DND-41 (cell line): ENCODE measurements at regions not wholly inside any gene's neighbourhood (a gene's known extent, or its start where the extent isn't known, plus 50 kb on each side); places are given as distances from the start of the nearest gene placed in this dataset.
"Not testable (repeated sequence)": the region's sequence is repeated elsewhere in the genome, so short reads cannot be mapped to it uniquely, and the experiment has no call there.

ENCODE experiments used
- ATAC-seq: fragments of 200-7000 bp; cut with Tn5 transposase; 3 replicates; pipeline ENCODE4 v1.9.1; 2021; ENCODE audit warnings: low read depth; ENCODE audit not compliant: insufficient read depth
- DNase-seq: peaks from one replicate; pipeline ENCODE4 v3.0.0-alpha.2; 2020
- H2AFZ ChIP-seq: 2 replicates; pipeline ENCODE4 v1.6.0; 2012; ENCODE audit warnings: low read depth, low read length
- H3K27ac ChIP-seq: 2 replicates; pipeline ENCODE4 v1.5.1; 2012; ENCODE audit warnings: low read length, inconsistent platforms
- H3K27me3 ChIP-seq: fragments of 200-600 bp; sonication (generic); 2 replicates; pipeline ENCODE4 v1.6.0; 2012; ENCODE audit warnings: low read length, mild to moderate bottlenecking, inconsistent platforms; ENCODE audit not compliant: insufficient read depth, poor library complexity
- H3K36me3 ChIP-seq: 2 replicates; pipeline ENCODE4 v1.5.1; 2012; ENCODE audit warnings: low read length, inconsistent platforms; ENCODE audit not compliant: insufficient read depth
- H3K4me1 ChIP-seq: 2 replicates; pipeline ENCODE4 v1.5.1; 2012; ENCODE audit warnings: mild to moderate bottlenecking, low read length; ENCODE audit not compliant: insufficient read depth
- H3K4me2 ChIP-seq: 2 replicates; pipeline ENCODE4 v1.6.0; 2012; ENCODE audit warnings: mild to moderate bottlenecking, moderate library complexity, low read length, inconsistent platforms; ENCODE audit not compliant: insufficient read depth
- H3K4me3 ChIP-seq, 2 experiments: fragments of 200-600 bp in 1 of 2; shearing (Covaris generic) in 1 of 2; 2 replicates each; pipeline ENCODE4 v1.5.1; 2012 to 2016; ENCODE audit warnings: inconsistent platforms in 2 of 2, low read length in 2 of 2, mild to moderate bottlenecking in 2 of 2, low read depth in 1 of 2, moderate library complexity in 1 of 2
- H3K79me2 ChIP-seq: 2 replicates; pipeline ENCODE4 v1.6.0; 2012; ENCODE audit warnings: low read length, inconsistent platforms; ENCODE audit not compliant: insufficient read depth
- H3K9ac ChIP-seq: 2 replicates; pipeline ENCODE4 v1.6.0; 2012; ENCODE audit warnings: low read depth, mild to moderate bottlenecking, inconsistent platforms, low read length, moderate library complexity
- H3K9me3 ChIP-seq: 2 replicates; pipeline ENCODE4 v1.5.1; 2012; ENCODE audit warnings: low read length, moderate library complexity, mild to moderate bottlenecking, inconsistent platforms; ENCODE audit not compliant: insufficient read depth, severe bottlenecking
- H4K20me1 ChIP-seq: 2 replicates; pipeline ENCODE4 v1.6.0; 2012; ENCODE audit warnings: low read length; ENCODE audit not compliant: insufficient read depth
- CTCF ChIP-seq: IDR thresholded peaks from 2 replicates; pipeline ENCODE4 v1.5.1; 2012; ENCODE audit warnings: borderline replicate concordance, low read length, moderate library complexity, mild to moderate bottlenecking; ENCODE audit not compliant: poor library complexity, severe bottlenecking; ENCODE audit errors: extremely low read depth
- EZH2 ChIP-seq: IDR thresholded peaks from 3 replicates; pipeline ENCODE4 v1.6.1; 2012; ENCODE audit warnings: borderline replicate concordance, low read depth, mild to moderate bottlenecking, moderate library complexity, low read length, inconsistent platforms; ENCODE audit not compliant: severe bottlenecking

DNA sequence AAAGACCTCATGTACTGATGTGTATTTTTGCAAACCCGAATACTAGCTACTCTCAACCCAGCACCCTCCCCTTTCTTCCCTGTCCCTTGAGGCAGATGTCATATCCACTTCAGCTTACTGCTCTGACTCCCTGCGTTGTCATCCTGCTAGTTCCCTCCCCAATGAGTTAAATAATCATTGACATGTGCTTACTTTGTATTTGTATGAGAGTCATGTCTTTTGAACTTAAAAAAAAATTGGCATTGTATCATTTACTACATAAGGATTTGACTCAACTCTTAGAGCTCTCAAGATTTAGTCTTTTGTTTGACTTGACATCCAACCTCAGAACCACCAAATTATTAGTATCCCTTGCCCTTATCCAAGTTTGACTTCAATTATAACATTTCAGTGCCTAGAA, 219.7 kb upstream of the TUT7 start:
- Histone ChIP-seq H3K9ac (no peak overlapping the region), H3K36me3 (no peaks in the 10 kb centered on the region), H3K27me3 (no peaks in the 10 kb centered on the region), H3K79me2 (no peaks in the 10 kb centered on the region), H3K27ac (no peak overlapping the region), H3K4me1 (no peaks in the 10 kb centered on the region), H3K4me3 (no peak overlapping the region), H4K20me1 (no peaks in the 10 kb centered on the region), H3K9me3 (no peaks in the 10 kb centered on the region), H3K4me2 (no peak overlapping the region), H2AFZ (no peak overlapping the region)
- DNase-seq (no peak), ATAC-seq (no peak)
- no peak for TF ChIP-seq EZH2
- TF ChIP-seq CTCF, result no peak

DNA sequence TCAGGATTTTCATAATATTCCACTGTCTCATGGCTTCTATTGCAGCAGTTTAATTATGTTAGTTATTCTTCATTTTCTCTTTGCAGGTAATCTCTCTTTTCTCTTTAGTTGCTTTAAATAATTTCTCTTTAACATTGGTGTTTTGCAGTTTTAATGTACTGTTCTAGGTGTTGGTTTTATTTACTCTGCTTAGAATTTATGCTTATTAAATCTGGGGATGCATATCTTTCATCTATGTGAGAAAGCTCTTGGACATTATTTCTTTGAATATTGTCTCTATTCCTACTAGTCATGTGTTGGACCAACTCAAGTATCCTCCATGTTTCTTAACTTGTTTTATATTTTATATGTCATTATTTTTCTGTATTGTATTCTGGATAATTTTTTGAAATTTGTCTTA, 218.7 kb upstream of the TUT7 start:
- Histone ChIP-seq H3K36me3 (no peaks in the 10 kb centered on the region), H3K4me1 (no peaks in the 10 kb centered on the region), H3K9ac (no peak overlapping the region), H2AFZ (no peak overlapping the region), H3K79me2 (no peaks in the 10 kb centered on the region), H3K27me3 (no peaks in the 10 kb centered on the region), H3K9me3 (no peaks in the 10 kb centered on the region), H4K20me1 (no peaks in the 10 kb centered on the region), H3K4me3 (no peak overlapping the region), H3K4me2 (no peak overlapping the region), H3K27ac (no peak overlapping the region)
- DNase-seq (no peak), ATAC-seq (no peak)
- no peak for TF ChIP-seq CTCF
- TF ChIP-seq EZH2, result no peak

DNA sequence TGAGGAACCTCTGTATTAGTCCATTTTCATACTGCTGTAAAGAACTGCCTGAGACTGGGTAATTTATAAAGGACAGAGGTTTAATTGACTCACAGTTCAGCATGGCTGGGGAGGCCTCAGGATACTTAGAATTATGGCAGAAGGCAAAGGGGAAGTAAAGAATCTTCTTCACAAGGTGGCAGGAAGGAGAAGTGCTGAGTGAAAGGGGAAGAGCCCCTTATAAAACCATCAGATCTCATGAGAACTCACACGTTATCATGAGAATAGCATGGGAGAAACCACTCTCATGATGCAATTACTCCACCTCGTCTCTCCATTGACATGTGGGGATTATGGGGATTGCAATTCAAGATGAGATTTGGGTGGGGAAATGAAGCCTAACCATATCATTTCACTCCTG, 211.4 kb upstream of the TUT7 start:
- not testable (repeated sequence) for ATAC-seq, H3K9me3 ChIP-seq, H3K4me3 ChIP-seq, H3K27me3 ChIP-seq, H3K9ac ChIP-seq, H2AFZ ChIP-seq, H3K4me1 ChIP-seq, DNase-seq, H3K27ac ChIP-seq, H4K20me1 ChIP-seq, H3K36me3 ChIP-seq, H3K79me2 ChIP-seq, H3K4me2 ChIP-seq

GRCh38 chr9:86563936-86564335, 209.7 kb upstream of the TUT7 start:
- TF ChIP-seq EZH2 (no peak), CTCF (no peak)
- ATAC-seq, result no peak
- H2AFZ ChIP-seq, result no peak overlapping the region

More at GRCh38 chr9:86563936-86564335, 209.7 kb upstream of the TUT7 start:
- Histone ChIP-seq H3K27me3 (no peaks in the 10 kb centered on the region), H3K9me3 (no peaks in the 10 kb centered on the region), H4K20me1 (no peaks in the 10 kb centered on the region), H3K36me3 (no peaks in the 10 kb centered on the region), H3K27ac (no peak overlapping the region), H3K4me2 (no peak overlapping the region), H3K4me3 (no peak overlapping the region), H3K4me1 (no peaks in the 10 kb centered on the region), H3K79me2 (no peaks in the 10 kb centered on the region), H3K9ac (no peak overlapping the region)
- DNase-seq, result no peak
